ENCODE measurements at regions not wholly inside any gene's neighbourhood (a gene's known extent, or its start where the extent isn't known, plus 50 kb on each side); places are given as distances from the start of the nearest gene placed in this dataset.

GRCh38 chr20:62589150-62589498 lies 53.2 kb upstream of the SLCO4A1 start:
- Histone ChIP-seq H3K9me3 (no peaks in the 10 kb centered on the region), H3K27me3 (no peaks in the 10 kb centered on the region), H3K27ac (no peak overlapping the region), H3K4me1 (ENCODE audit: insufficient read depth) (no peaks in the 10 kb centered on the region), H3K4me3 (no peak overlapping the region), H3K36me3 (no peaks in the 10 kb centered on the region)
- TF ChIP-seq POLR2A (IDR thresholded peaks at IDR 0.05) (no peak), EP300 (IDR thresholded peaks at IDR 0.05) (no peak), CTCF (IDR thresholded peaks at IDR 0.05) (no peak)
- intact Hi-C loops (cut with DNase I), result no loop called here
- WGBS, 3 donors, result 41 to 56% (median 48%) methylated on average over 9 of the region's 9 CpGs
- DNase-seq, result no peak

GRCh38 chr20:62589720-62590119 lies 52.6 kb upstream of the SLCO4A1 start:
- H3K27ac ChIP-seq, result no peak overlapping the region
- intact Hi-C loops (cut with DNase I), result loop anchor here in 1 of 4 donors (10.0 kb wide), 1 partner anchor 165 kb away; the partner anchor contains the start of gene RBBP8NL
- H3K36me3 ChIP-seq, result no peaks in the 10 kb centered on the region
- no peak for DNase-seq
- no peaks in the 10 kb centered on the region for H3K4me1 ChIP-seq (ENCODE audit: insufficient read depth)
- WGBS, 3 donors, result 70 to 75% (median 75%) methylated on average over 14 of the region's 14 CpGs
- no peaks in the 10 kb centered on the region for H3K27me3 ChIP-seq
- no peak overlapping the region for H3K4me3 ChIP-seq
- no peak for TF ChIP-seq CTCF (IDR thresholded peaks at IDR 0.05)
- no peak for TF ChIP-seq POLR2A (IDR thresholded peaks at IDR 0.05)
- TF ChIP-seq EP300 (IDR thresholded peaks at IDR 0.05), result no peak
- H3K9me3 ChIP-seq, result no peaks in the 10 kb centered on the region

- intact Hi-C loops (cut with DNase I), result loop anchor here in 1 of 4 donors (10.0 kb wide), 1 partner anchor 166 kb away; the partner anchor contains the start of gene RBBP8NL
- DNase-seq, result no peak
Observed at GRCh38 chr20:62590309-62591121, 51.8 kb upstream of the SLCO4A1 start.

GRCh38 chr20:62591122-62591468 lies 51.2 kb upstream of the SLCO4A1 start:
- Histone ChIP-seq H3K4me1 (ENCODE audit: insufficient read depth) (peaks cover 3% of the 10 kb centered on the region), H3K27me3 (no peaks in the 10 kb centered on the region), H3K27ac (no peak overlapping the region), H3K4me3 (no peak overlapping the region), H3K9me3 (no peaks in the 10 kb centered on the region), H3K36me3 (no peaks in the 10 kb centered on the region)
- intact Hi-C loops (cut with DNase I), result loop anchor here in 1 of 4 donors (10.0 kb wide), 1 partner anchor 166 kb away; the partner anchor contains the start of gene RBBP8NL
- no peak for TF ChIP-seq EP300 (IDR thresholded peaks at IDR 0.05)
- TF ChIP-seq POLR2A (IDR thresholded peaks at IDR 0.05), result no peak
- no peak for TF ChIP-seq CTCF (IDR thresholded peaks at IDR 0.05)
- no peak for DNase-seq
- whole genome bisulfite sequencing, 3 donors, result 59 to 65% (median 63%) methylated on average over 11 of the region's 11 CpGs

More at GRCh38 chr20:62590309-62591121, 51.8 kb upstream of the SLCO4A1 start:
- H3K4me1 ChIP-seq (ENCODE audit: insufficient read depth), result no peaks in the 10 kb centered on the region
- H3K27me3 ChIP-seq, result no peaks in the 10 kb centered on the region
- H3K9me3 ChIP-seq, result no peaks in the 10 kb centered on the region
- no peak overlapping the region for H3K4me3 ChIP-seq
- 59 to 67% (median 65%) methylated on average over 23 of the region's 23 CpGs for WGBS, 3 donors
- H3K27ac ChIP-seq, result no peak overlapping the region
- no peaks in the 10 kb centered on the region for H3K36me3 ChIP-seq
- no peak for TF ChIP-seq POLR2A (IDR thresholded peaks at IDR 0.05)
- TF ChIP-seq EP300 (IDR thresholded peaks at IDR 0.05), result no peak
- TF ChIP-seq CTCF (IDR thresholded peaks at IDR 0.05), result no peak
